OCI-M2 (cell line): ENCODE measurements at regions not wholly inside any gene's neighbourhood (a gene's known extent, or its start where the extent isn't known, plus 50 kb on each side); places are given as distances from the start of the nearest gene placed in this dataset.
"Not testable (repeated sequence)": the region's sequence is repeated elsewhere in the genome, so short reads cannot be mapped to it uniquely, and the experiment has no call there.

Source experiments
- DNase-seq: peaks from one replicate; lab custom pipeline; 2025; ENCODE audit not compliant: unreplicated experiment; lab: John Stamatoyannopoulos, UW

- DNase-seq: no peak
Measured at GRCh38 chr2:145551686-145552085, 1031.8 kb upstream of the ZEB2 start.

- no peak for DNase-seq
Measured at GRCh38 chr2:145548479-145548878, 1028.6 kb upstream of the ZEB2 start.

GRCh38 chr2:145547620-145548019 is 1027.7 kb upstream of the ZEB2 start:
- DNase-seq: no peak

- no peak for DNase-seq
Measured at GRCh38 chr2:145546091-145546490, 1026.2 kb upstream of the ZEB2 start.

- no peak for DNase-seq
Measured at GRCh38 chr2:145543856-145544255, 1023.9 kb upstream of the ZEB2 start.

GRCh38 chr2:145543155-145543554 is 1023.2 kb upstream of the ZEB2 start:
- DNase-seq: no peak

- no peak for DNase-seq
Measured at GRCh38 chr2:145541028-145541427, 1021.1 kb upstream of the ZEB2 start.

- no peak for DNase-seq
Measured at GRCh38 chr2:145538661-145539350, 1018.9 kb upstream of the ZEB2 start.

GRCh38 chr2:145530653-145531052 is 1010.7 kb upstream of the ZEB2 start:
- DNase-seq: no peak

- no peak for DNase-seq
Measured at GRCh38 chr2:145524836-145525235, 1004.9 kb upstream of the ZEB2 start.

- no peak for DNase-seq
Measured at GRCh38 chr2:145524303-145524702, 1004.4 kb upstream of the ZEB2 start.

- DNase-seq: not testable (repeated sequence)
Measured at GRCh38 chr2:145519254-145519653, 999.3 kb upstream of the ZEB2 start.

GRCh38 chr2:145511946-145512345 is 992.0 kb upstream of the ZEB2 start:
- DNase-seq: no peak

GRCh38 chr2:145503511-145503910 is 983.6 kb upstream of the ZEB2 start:
- DNase-seq: no peak

GRCh38 chr2:145501920-145502319 is 982.0 kb upstream of the ZEB2 start:
- no peak for DNase-seq

GRCh38 chr2:145495590-145495989 is 975.7 kb upstream of the ZEB2 start:
- DNase-seq: no peak

- no peak for DNase-seq
Measured at GRCh38 chr2:145494441-145494840, 974.5 kb upstream of the ZEB2 start.

- DNase-seq: no peak
Measured at GRCh38 chr2:145488571-145488970, 968.7 kb upstream of the ZEB2 start.

- no peak for DNase-seq
Measured at GRCh38 chr2:145484448-145485097, 964.7 kb upstream of the ZEB2 start.

- DNase-seq: no peak
Measured at GRCh38 chr2:145483854-145484253, 963.9 kb upstream of the ZEB2 start.

GRCh38 chr2:145481334-145481922 is 961.5 kb upstream of the ZEB2 start:
- DNase-seq: no peak

- no peak for DNase-seq
Measured at GRCh38 chr2:145464866-145465265, 944.9 kb upstream of the ZEB2 start.
